Smooth muscle cell (in vitro differentiated cells): ENCODE measurements at regions not wholly inside any gene's neighbourhood (a gene's known extent, or its start where the extent isn't known, plus 50 kb on each side); places are given as distances from the start of the nearest gene placed in this dataset.

Experiments used
- DNase-seq: peaks from one replicate; lab custom pipeline; 2025; ENCODE audit not compliant: unreplicated experiment; lab: John Stamatoyannopoulos, UW
- H2AFZ ChIP-seq: fragments of 200-600 bp; sonication (generic); 2 replicates; pipeline ENCODE4 v1.6.0; 2016; ENCODE audit warnings: antibody characterized with exemption, low read depth, mild to moderate bottlenecking
- H3F3A ChIP-seq: fragments of 200-600 bp; sonication (generic); 2 replicates; pipeline ENCODE4 v1.6.0; 2017; ENCODE audit warnings: antibody characterized with exemption, low read depth
- H3K27ac ChIP-seq: fragments of 200-600 bp; sonication (generic); 2 replicates; pipeline ENCODE4 v1.5.1; 2016; ENCODE audit warnings: low read depth, mild to moderate bottlenecking
- H3K27me3 ChIP-seq: fragments of 200-600 bp; sonication (generic); 2 replicates; pipeline ENCODE4 v1.6.1; 2016; ENCODE audit warnings: low read depth, mild to moderate bottlenecking
- H3K36me3 ChIP-seq: fragments of 200-600 bp; sonication (generic); 2 replicates; pipeline ENCODE4 v1.5.1; 2016; ENCODE audit warnings: low read depth
- H3K4me1 ChIP-seq: fragments of 200-600 bp; sonication (generic); 2 replicates; pipeline ENCODE4 v1.5.1; 2016; ENCODE audit warnings: low read depth
- H3K4me2 ChIP-seq: fragments of 200-600 bp; sonication (generic); 2 replicates; pipeline ENCODE4 v1.6.0; 2016; ENCODE audit warnings: mild to moderate bottlenecking
- H3K4me3 ChIP-seq: fragments of 200-600 bp; sonication (generic); 2 replicates; pipeline ENCODE4 v1.5.1; 2016; ENCODE audit warnings: mild to moderate bottlenecking
- H3K79me2 ChIP-seq: fragments of 200-600 bp; sonication (generic); 2 replicates; pipeline ENCODE4 v1.6.0; 2016; ENCODE audit warnings: low read depth, mild to moderate bottlenecking
- H3K9ac ChIP-seq: fragments of 200-600 bp; sonication (generic); 2 replicates; pipeline ENCODE4 v1.6.0; 2016; ENCODE audit warnings: low read depth
- H3K9me3 ChIP-seq: fragments of 200-600 bp; sonication (generic); replicated peaks from 2 replicates; pipeline ENCODE4 v1.5.1; 2016; ENCODE audit warnings: low read depth
- H4K20me1 ChIP-seq: fragments of 200-600 bp; sonication (generic); 2 replicates; pipeline ENCODE4 v1.6.0; 2016; ENCODE audit warnings: low read depth
- WGBS: methylation state at CpG from one replicate; pipeline ENCODE4 v1.1.7; 2016; ENCODE audit warnings: low lambda C conversion rate; 5-methylcytosine and 5-hydroxymethylcytosine counted together
- TF ChIP-seq, protein P1 (sequence below): fragments of 200-600 bp; sonication (generic); IDR thresholded peaks from 2 replicates; pipeline ENCODE4 v1.5.1; 2017; ENCODE audit warnings: borderline replicate concordance, mild to moderate bottlenecking, antibody characterized with exemption; ENCODE audit not compliant: insufficient read depth, poor library complexity, severe bottlenecking

DNA sequence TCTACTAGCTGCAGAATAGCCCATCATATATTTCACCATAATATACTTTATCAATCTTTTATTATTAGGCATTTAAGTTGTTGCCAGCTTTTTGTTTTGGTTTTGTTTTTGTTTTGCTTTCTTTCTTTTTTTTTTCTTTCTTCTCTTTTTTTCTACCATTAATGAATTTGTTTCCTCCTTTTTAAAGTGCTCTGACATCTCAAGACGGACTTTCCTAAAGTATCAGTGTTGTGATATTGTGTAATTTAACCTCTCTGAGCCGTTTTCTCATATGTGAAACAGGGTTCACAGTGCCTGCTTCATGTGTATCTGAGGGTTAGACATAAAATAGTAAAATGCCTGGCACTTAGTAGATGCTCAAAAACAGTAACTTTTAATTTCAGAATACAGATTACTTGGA is 109.5 kb upstream of the IL12A start:
- DNase-seq: no peak
- Histone ChIP-seq H3K27ac (no peak overlapping the region), H4K20me1 (peaks cover 10% of the 10 kb centered on the region), H3K4me3 (no peak overlapping the region), H2AFZ (no peak overlapping the region), H3F3A (peaks cover 4% of the 10 kb centered on the region), H3K9ac (no peak overlapping the region), H3K4me1 (peaks cover 19% of the 10 kb centered on the region), H3K27me3 (no peaks in the 10 kb centered on the region), H3K79me2 (peaks cover 17% of the 10 kb centered on the region), H3K36me3 (no peaks in the 10 kb centered on the region), H3K9me3 (no peaks in the 10 kb centered on the region), H3K4me2 (no peak overlapping the region)
- TF ChIP-seq, protein P1, sequence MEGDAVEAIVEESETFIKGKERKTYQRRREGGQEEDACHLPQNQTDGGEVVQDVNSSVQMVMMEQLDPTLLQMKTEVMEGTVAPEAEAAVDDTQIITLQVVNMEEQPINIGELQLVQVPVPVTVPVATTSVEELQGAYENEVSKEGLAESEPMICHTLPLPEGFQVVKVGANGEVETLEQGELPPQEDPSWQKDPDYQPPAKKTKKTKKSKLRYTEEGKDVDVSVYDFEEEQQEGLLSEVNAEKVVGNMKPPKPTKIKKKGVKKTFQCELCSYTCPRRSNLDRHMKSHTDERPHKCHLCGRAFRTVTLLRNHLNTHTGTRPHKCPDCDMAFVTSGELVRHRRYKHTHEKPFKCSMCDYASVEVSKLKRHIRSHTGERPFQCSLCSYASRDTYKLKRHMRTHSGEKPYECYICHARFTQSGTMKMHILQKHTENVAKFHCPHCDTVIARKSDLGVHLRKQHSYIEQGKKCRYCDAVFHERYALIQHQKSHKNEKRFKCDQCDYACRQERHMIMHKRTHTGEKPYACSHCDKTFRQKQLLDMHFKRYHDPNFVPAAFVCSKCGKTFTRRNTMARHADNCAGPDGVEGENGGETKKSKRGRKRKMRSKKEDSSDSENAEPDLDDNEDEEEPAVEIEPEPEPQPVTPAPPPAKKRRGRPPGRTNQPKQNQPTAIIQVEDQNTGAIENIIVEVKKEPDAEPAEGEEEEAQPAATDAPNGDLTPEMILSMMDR: no peak
- 100% methylated on average over 2 of the region's 2 CpGs for WGBS

DNA sequence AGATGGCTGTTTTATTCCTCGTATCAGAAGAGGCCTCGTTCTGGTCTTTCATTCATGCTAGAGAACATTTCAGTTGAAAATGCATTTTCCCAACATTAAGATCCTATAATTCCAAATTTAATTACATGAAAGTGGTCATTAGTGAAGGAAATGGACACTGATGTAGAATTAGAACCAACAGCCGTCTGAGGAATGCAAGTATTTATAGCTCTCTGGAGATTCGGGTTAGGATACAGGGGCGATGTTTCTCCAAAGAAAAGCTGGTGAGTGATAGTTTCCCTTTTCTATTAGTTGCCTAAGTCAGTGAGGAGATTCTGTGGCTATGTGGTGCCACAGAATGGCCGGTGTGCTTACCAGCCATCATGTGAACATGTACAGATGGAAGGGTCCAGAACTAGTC is 109.0 kb upstream of the IL12A start:
- Histone ChIP-seq H3K4me3 (no peak overlapping the region), H3K79me2 (peaks cover 14% of the 10 kb centered on the region)
- 81% methylated on average over 6 of the region's 6 CpGs for WGBS

GRCh38 chr3:159881208-159881607 is 107.4 kb upstream of the IL12A start:
- Histone ChIP-seq H3K4me3 (no peak overlapping the region), H3K9ac (no peak overlapping the region), H3K4me2 (no peak overlapping the region), H3K9me3 (no peaks in the 10 kb centered on the region), H3K36me3 (no peaks in the 10 kb centered on the region), H3F3A (peaks cover 4% of the 10 kb centered on the region), H3K4me1 (peaks cover 19% of the 10 kb centered on the region), H2AFZ (no peak overlapping the region), H4K20me1 (peaks cover 14% of the 10 kb centered on the region), H3K27ac (peak overlapping the region; percentile 36), H3K27me3 (no peaks in the 10 kb centered on the region), H3K79me2 (no peaks in the 10 kb centered on the region)
- WGBS: 46% methylated on average over 2 of the region's 2 CpGs
- no peak for DNase-seq
- TF ChIP-seq, protein P1: no peak

More for the DNA sequence above, 109.0 kb upstream of the IL12A start:
- Histone ChIP-seq H3F3A (peaks cover 4% of the 10 kb centered on the region), H3K9me3 (no peaks in the 10 kb centered on the region), H3K9ac (no peak overlapping the region), H3K4me2 (no peak overlapping the region), H3K27me3 (no peaks in the 10 kb centered on the region), H3K36me3 (no peaks in the 10 kb centered on the region), H2AFZ (no peak overlapping the region), H3K27ac (no peak overlapping the region), H4K20me1 (peaks cover 13% of the 10 kb centered on the region), H3K4me1 (peaks cover 19% of the 10 kb centered on the region)
- TF ChIP-seq, protein P1: no peak
- no peak for DNase-seq

- Histone ChIP-seq H3F3A (peaks cover 4% of the 10 kb centered on the region), H2AFZ (no peak overlapping the region), H3K4me1 (peaks cover 19% of the 10 kb centered on the region), H3K9ac (no peak overlapping the region), H3K27ac (peak overlapping the region; percentile 36), H3K79me2 (no peaks in the 10 kb centered on the region), H3K9me3 (no peaks in the 10 kb centered on the region), H3K36me3 (no peaks in the 10 kb centered on the region), H4K20me1 (peaks cover 14% of the 10 kb centered on the region), H3K4me3 (no peak overlapping the region), H3K27me3 (no peaks in the 10 kb centered on the region), H3K4me2 (no peak overlapping the region)
- TF ChIP-seq, protein P1: no peak
- no peak for DNase-seq
- WGBS: 70% methylated on average over 7 of the region's 7 CpGs
These were observed 106.8 kb upstream of the IL12A start for GRCh38 chr3:159881828-159882309.
